GM20000 (cell line): ENCODE measurements at regions not wholly inside any gene's neighbourhood (a gene's known extent, or its start where the extent isn't known, plus 50 kb on each side); places are given as distances from the start of the nearest gene placed in this dataset.

Experiments
- DNase-seq: peaks from one replicate; pipeline ENCODE4 v3.0.0; 2012; ENCODE audit warnings: low spot score
- CTCF ChIP-seq: IDR thresholded peaks from 2 replicates; pipeline ENCODE4 v1.5.1; 2012; ENCODE audit warnings: mild to moderate bottlenecking, control low read depth; ENCODE audit errors: extremely low read depth, missing control alignments

GRCh38 chr10:60611291-60611747, 167.0 kb upstream of the CDK1 start:
- no peak for DNase-seq
- TF ChIP-seq CTCF: no peak

GRCh38 chr10:60607372-60607771, 170.9 kb upstream of the CDK1 start:
- DNase-seq: no peak
- TF ChIP-seq CTCF: no peak

GRCh38 chr10:60606343-60607080, 171.8 kb upstream of the CDK1 start:
- no peak for DNase-seq
- no peak for TF ChIP-seq CTCF

GRCh38 chr10:60605476-60605875, 172.8 kb upstream of the CDK1 start:
- no peak for TF ChIP-seq CTCF
- no peak for DNase-seq

GRCh38 chr10:60604342-60604741, 173.9 kb upstream of the CDK1 start:
- no peak for DNase-seq
- TF ChIP-seq CTCF: no peak

GRCh38 chr10:60597513-60597912, 180.8 kb upstream of the CDK1 start:
- TF ChIP-seq CTCF: no peak

GRCh38 chr10:60595852-60596251, 182.4 kb upstream of the CDK1 start:
- TF ChIP-seq CTCF: no peak

More at GRCh38 chr10:60597513-60597912, 180.8 kb upstream of the CDK1 start:
- DNase-seq: no peak

More at GRCh38 chr10:60595852-60596251, 182.4 kb upstream of the CDK1 start:
- no peak for DNase-seq
